Liver (tissue), 8 donors: ENCODE measurements at regions not wholly inside any gene's neighbourhood (a gene's known extent, or its start where the extent isn't known, plus 50 kb on each side); places are given as distances from the start of the nearest gene placed in this dataset.

Experiments used
- DNase-seq: peaks from one replicate; pipeline ENCODE4 v3.0.0-alpha.2; 2017; ENCODE audit warnings: low spot score
- H3K27ac ChIP-seq, 2 donors: one replicate each; pipeline ENCODE4 v1.7.0; 2013; ENCODE audit warnings: inconsistent platforms in 2 of 2, low read length in 2 of 2, control low read depth in 1 of 2, low read depth in 1 of 2, mild to moderate bottlenecking in 1 of 2
- H3K27me3 ChIP-seq, 4 donors: one replicate each; pipeline versions ENCODE4 v1.6.1 to v1.7.0; 2013; ENCODE audit warnings: low read length in 3 of 4, inconsistent platforms in 1 of 4, mild to moderate bottlenecking in 1 of 4, moderate library complexity in 1 of 4; ENCODE audit not compliant: control insufficient read depth in 4 of 4, insufficient read depth in 4 of 4
- H3K36me3 ChIP-seq, 4 donors: one replicate each; pipeline versions ENCODE4 v1.6.1 to v1.7.0; 2013; ENCODE audit warnings: low read length in 3 of 4, mild to moderate bottlenecking in 3 of 4, low read depth in 1 of 4, moderate library complexity in 1 of 4; ENCODE audit not compliant: control insufficient read depth in 4 of 4, insufficient read depth in 3 of 4
- H3K4me1 ChIP-seq, 4 donors: one replicate each; pipeline versions ENCODE4 v1.6.1 to v1.7.0; 2013; ENCODE audit warnings: low read length in 3 of 4, mild to moderate bottlenecking in 3 of 4, moderate library complexity in 1 of 4; ENCODE audit not compliant: control insufficient read depth in 4 of 4, insufficient read depth in 4 of 4
- H3K4me3 ChIP-seq, 3 donors: one replicate each; pipeline versions ENCODE4 v1.6.1 to v1.7.0; 2013; ENCODE audit warnings: low read length in 3 of 3, control low read depth in 1 of 3, low read depth in 1 of 3, mild to moderate bottlenecking in 1 of 3
- H3K9ac ChIP-seq, 2 donors: one replicate each; pipeline ENCODE4 v1.7.0; 2013; ENCODE audit warnings: low read length in 2 of 2, mild to moderate bottlenecking in 2 of 2, moderate library complexity in 2 of 2, control low read depth in 1 of 2, low read depth in 1 of 2
- H3K9me3 ChIP-seq, 4 donors: one replicate each; pipeline versions ENCODE4 v1.6.1 to v1.7.0; 2013; ENCODE audit warnings: low read length in 3 of 4; ENCODE audit not compliant: control insufficient read depth in 4 of 4
- ATF3 ChIP-seq: IDR thresholded peaks from 2 replicates; pipeline ENCODE4 v1.6.1; 2016; ENCODE audit warnings: antibody characterized with exemption
- CTCF ChIP-seq: fragments of 150-350 bp; IDR thresholded peaks from 2 replicates; pipeline ENCODE4 v1.5.1; 2017; ENCODE audit warnings: improper control_type of control experiment, low read depth, low read length; ENCODE audit not compliant: missing input control
- EGR1 ChIP-seq, 2 donors: IDR thresholded peaks; 2 replicates each; pipeline ENCODE4 v1.6.1; 2016 to 2018; ENCODE audit warnings: antibody characterized with exemption in 2 of 2, low read depth in 2 of 2
- FOXA1 ChIP-seq: IDR thresholded peaks from 2 replicates; pipeline ENCODE4 v1.6.1; 2016; ENCODE audit warnings: antibody characterized with exemption
- FOXA2 ChIP-seq: IDR thresholded peaks from 2 replicates; pipeline ENCODE4 v1.6.1; 2016; ENCODE audit warnings: antibody characterized with exemption
- GABPA ChIP-seq, 2 donors: IDR thresholded peaks in 1 of 2; conservative IDR thresholded peaks in 1 of 2; 2 replicates each; pipeline ENCODE4 v1.6.1; 2016; ENCODE audit warnings: antibody characterized with exemption in 2 of 2, mild to moderate bottlenecking in 1 of 2, moderate library complexity in 1 of 2
- HNF4A ChIP-seq, 2 donors: conservative IDR thresholded peaks; 2 replicates each; pipeline ENCODE4 v1.6.1; 2016; ENCODE audit warnings: antibody characterized with exemption in 2 of 2, mild to moderate bottlenecking in 2 of 2
- HNF4G ChIP-seq: IDR thresholded peaks from 2 replicates; pipeline ENCODE4 v1.6.1; 2016; ENCODE audit warnings: antibody characterized with exemption
- JUND ChIP-seq, 2 donors: IDR thresholded peaks; 2 replicates each; pipeline ENCODE4 v1.6.1; 2016; ENCODE audit warnings: antibody characterized with exemption in 2 of 2
- NR2F2 ChIP-seq: IDR thresholded peaks from 2 replicates; pipeline ENCODE4 v1.6.1; 2016; ENCODE audit warnings: antibody characterized with exemption
- RAD21 ChIP-seq, 2 donors: IDR thresholded peaks; 2 replicates each; pipeline ENCODE4 v1.6.1; 2016; ENCODE audit warnings: antibody characterized with exemption in 2 of 2, mild to moderate bottlenecking in 2 of 2
- REST ChIP-seq: IDR thresholded peaks from 2 replicates; pipeline ENCODE4 v1.6.1; 2016; ENCODE audit warnings: antibody characterized with exemption, mild to moderate bottlenecking
- RXRA ChIP-seq, 2 donors: IDR thresholded peaks; 2 replicates each; pipeline ENCODE4 v1.6.1; 2017 to 2018; ENCODE audit warnings: antibody characterized with exemption in 2 of 2, mild to moderate bottlenecking in 1 of 2
- SP1 ChIP-seq: IDR thresholded peaks from 2 replicates; pipeline ENCODE4 v1.6.1; 2018; ENCODE audit warnings: antibody characterized with exemption, mild to moderate bottlenecking
- TAF1 ChIP-seq: conservative IDR thresholded peaks from 2 replicates; pipeline ENCODE4 v1.6.1; 2016; ENCODE audit warnings: antibody characterized with exemption, mild to moderate bottlenecking
- YY1 ChIP-seq: IDR thresholded peaks from 2 replicates; pipeline ENCODE4 v1.6.1; 2016; ENCODE audit warnings: antibody characterized with exemption, mild to moderate bottlenecking
- WGBS: extraction: QIAGEN DNeasy Blood & Tissue Kit; methylation state at CpG from one replicate; pipeline ENCODE4 v1.1.7; 2013; 5-methylcytosine and 5-hydroxymethylcytosine counted together
- TF ChIP-seq, protein P1 (sequence below): IDR thresholded peaks from 2 replicates; pipeline ENCODE4 v1.6.1; 2016; ENCODE audit warnings: antibody characterized with exemption
- donor health status: healthy.
- donor health status: healthy.
- donor health status: healthy.
- donor health status: healthy.
- donor health status: healthy.

DNA sequence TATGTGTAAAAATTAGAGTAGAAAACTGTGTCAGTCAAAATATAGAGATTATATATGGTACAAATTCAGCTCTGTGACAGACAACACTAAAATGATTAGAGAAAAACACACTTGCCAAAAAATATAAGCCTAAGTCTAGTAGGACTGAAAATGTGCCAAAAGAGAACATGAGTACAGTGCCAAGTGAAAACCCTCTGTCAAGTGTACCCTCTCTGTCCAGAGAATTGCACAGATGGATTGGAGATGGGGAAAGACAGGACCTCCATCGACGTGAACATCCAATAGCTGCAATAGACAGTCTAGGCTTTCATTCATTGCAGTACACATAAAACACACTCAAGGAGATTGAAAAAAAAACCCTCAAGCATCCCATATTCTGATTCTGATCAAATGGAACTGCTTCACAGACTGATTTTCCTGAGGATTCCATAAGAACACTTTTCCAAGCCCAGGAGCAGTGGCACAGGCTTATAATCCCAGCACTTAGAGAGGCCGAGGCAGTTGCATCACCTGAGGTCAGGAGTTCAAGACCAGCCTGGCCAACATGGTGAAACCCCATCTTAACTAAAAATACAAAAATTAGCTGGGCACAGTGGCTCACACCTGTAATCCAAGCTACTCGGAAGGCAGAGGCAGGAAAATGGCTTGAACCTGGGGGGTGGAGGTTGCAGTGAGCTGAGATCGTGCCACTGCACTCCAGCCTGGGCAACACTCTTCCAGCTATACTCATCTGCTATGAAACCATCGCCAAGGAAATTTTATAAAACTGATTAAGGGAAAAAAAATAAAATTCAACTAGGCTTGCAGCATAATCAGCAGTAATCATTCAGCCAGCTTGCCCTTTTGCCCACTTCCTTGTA lies 110.0 kb upstream of the TRIM24 start:
- no peak for TF ChIP-seq HNF4G
- 89% methylated on average over 6 of the region's 6 CpGs for WGBS
- H3K27ac ChIP-seq: no peak overlapping the region
- no peaks in the 10 kb centered on the region for H3K27me3 ChIP-seq
- H3K4me3 ChIP-seq: no peak overlapping the region
- H3K9me3 ChIP-seq: peaks cover 0 to 3% (median 1%) of the 10 kb centered on the region in 4 donors
- H3K4me1 ChIP-seq: no peaks in the 10 kb centered on the region
- DNase-seq: no peak
- no peak overlapping the region for H3K9ac ChIP-seq
- no peaks in the 10 kb centered on the region for H3K36me3 ChIP-seq

GRCh38 chr7:138350701-138351357 lies 109.2 kb upstream of the TRIM24 start:
- no peak for DNase-seq
- H3K9ac ChIP-seq: no peak overlapping the region
- no peaks in the 10 kb centered on the region for H3K27me3 ChIP-seq
- H3K4me3 ChIP-seq: no peak overlapping the region
- 84% methylated on average over 2 of the region's 2 CpGs for WGBS
- no peaks in the 10 kb centered on the region for H3K4me1 ChIP-seq
- H3K27ac ChIP-seq: no peak overlapping the region
- no peak for TF ChIP-seq FOXA1
- TF ChIP-seq RXRA (IDR thresholded peaks at IDR 0.05): no peak
- TF ChIP-seq HNF4G: no peak
- TF ChIP-seq YY1: no peak
- no peak for TF ChIP-seq REST
- no peak for TF ChIP-seq TAF1
- TF ChIP-seq HNF4A (conservative IDR thresholded peaks at IDR 0.05): no peak
- TF ChIP-seq SP1: no peak
- no peak for TF ChIP-seq JUND (IDR thresholded peaks at IDR 0.05)
- no peak for TF ChIP-seq NR2F2
- TF ChIP-seq FOXA2: no peak
- TF ChIP-seq GABPA (IDR thresholded peaks at IDR 0.05 in 1 of 2, conservative IDR thresholded peaks at IDR 0.05 in 1 of 2): no peak
- H3K9me3 ChIP-seq: peaks cover 0 to 3% (median 1%) of the 10 kb centered on the region in 4 donors
- no peaks in the 10 kb centered on the region for H3K36me3 ChIP-seq

- no peak overlapping the region for H3K27ac ChIP-seq
- H3K36me3 ChIP-seq: no peaks in the 10 kb centered on the region
- no peak overlapping the region for H3K9ac ChIP-seq
- H3K27me3 ChIP-seq: no peaks in the 10 kb centered on the region
- no peaks in the 10 kb centered on the region for H3K4me1 ChIP-seq
- no peak overlapping the region for H3K4me3 ChIP-seq
- H3K9me3 ChIP-seq: peaks cover 0 to 3% (median 1%) of the 10 kb centered on the region in 4 donors
- WGBS: 89% methylated on average over 10 of the region's 10 CpGs
- DNase-seq: peak; percentile 82
- TF ChIP-seq, protein P1, sequence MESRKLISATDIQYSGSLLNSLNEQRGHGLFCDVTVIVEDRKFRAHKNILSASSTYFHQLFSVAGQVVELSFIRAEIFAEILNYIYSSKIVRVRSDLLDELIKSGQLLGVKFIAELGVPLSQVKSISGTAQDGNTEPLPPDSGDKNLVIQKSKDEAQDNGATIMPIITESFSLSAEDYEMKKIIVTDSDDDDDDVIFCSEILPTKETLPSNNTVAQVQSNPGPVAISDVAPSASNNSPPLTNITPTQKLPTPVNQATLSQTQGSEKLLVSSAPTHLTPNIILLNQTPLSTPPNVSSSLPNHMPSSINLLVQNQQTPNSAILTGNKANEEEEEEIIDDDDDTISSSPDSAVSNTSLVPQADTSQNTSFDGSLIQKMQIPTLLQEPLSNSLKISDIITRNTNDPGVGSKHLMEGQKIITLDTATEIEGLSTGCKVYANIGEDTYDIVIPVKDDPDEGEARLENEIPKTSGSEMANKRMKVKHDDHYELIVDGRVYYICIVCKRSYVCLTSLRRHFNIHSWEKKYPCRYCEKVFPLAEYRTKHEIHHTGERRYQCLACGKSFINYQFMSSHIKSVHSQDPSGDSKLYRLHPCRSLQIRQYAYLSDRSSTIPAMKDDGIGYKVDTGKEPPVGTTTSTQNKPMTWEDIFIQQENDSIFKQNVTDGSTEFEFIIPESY: no peak
- TF ChIP-seq RAD21 (IDR thresholded peaks at IDR 0.05) (no peak), JUND (IDR thresholded peaks at IDR 0.05) (no peak), ATF3 (no peak), HNF4G (no peak), YY1 (no peak), FOXA2 (no peak), CTCF (no peak), EGR1 (IDR thresholded peaks at IDR 0.05; ENCODE audit: low read depth in 2 of 2) (no peak)
These were observed 107.2 kb upstream of the TRIM24 start for GRCh38 chr7:138352570-138353461.
